Activated CD4-positive, alpha-beta T cell treated with anti-CD3 and anti-CD28 coated beads, Interleukin-2, Interleukin-4, amounts not matched to agents 100 ng/mL and 50 ng/mL, durations not matched to agents 16 hours and 8 hours (primary cell): ENCODE measurements at regions not wholly inside any gene's neighbourhood (a gene's known extent, or its start where the extent isn't known, plus 50 kb on each side); places are given as distances from the start of the nearest gene placed in this dataset.
"Not testable (repeated sequence)": the region's sequence is repeated elsewhere in the genome, so short reads cannot be mapped to it uniquely, and the experiment has no call there.

Source experiments
- DNase-seq: peaks from one replicate; pipeline ENCODE4 v3.0.0-alpha.2; 2020; ENCODE audit warnings: low spot score

DNA sequence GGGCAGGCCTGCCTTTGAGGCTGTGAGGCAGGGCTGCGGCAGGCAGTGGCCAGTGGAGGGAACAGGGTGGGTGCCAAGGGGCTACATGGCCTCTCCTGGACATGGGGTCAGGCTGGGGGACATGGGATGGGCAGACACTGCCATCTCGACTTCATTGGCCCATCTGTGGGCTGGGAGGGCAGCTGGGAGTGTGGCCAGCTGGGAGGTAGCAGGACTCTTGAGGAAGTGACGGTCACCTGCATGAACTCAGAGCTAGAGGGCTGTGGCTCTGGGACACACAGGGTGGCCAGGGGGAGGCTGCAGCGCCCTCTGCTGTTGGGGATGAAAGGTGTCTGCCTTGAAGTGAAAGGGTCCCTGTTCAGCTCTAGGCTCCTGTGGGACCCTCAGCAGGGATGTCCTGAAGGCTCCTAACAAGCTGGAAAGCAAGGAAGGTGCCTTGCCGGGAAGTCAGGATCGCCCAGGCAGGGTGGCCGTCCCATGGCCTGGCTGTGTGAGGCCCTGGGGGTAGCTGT, 244.0 kb downstream of the ANKRD30B start:
- DNase-seq = not testable (repeated sequence)

- not testable (repeated sequence) for DNase-seq
Measured at GRCh38 chr18:14992758-14993157, 244.8 kb downstream of the ANKRD30B start.

DNA sequence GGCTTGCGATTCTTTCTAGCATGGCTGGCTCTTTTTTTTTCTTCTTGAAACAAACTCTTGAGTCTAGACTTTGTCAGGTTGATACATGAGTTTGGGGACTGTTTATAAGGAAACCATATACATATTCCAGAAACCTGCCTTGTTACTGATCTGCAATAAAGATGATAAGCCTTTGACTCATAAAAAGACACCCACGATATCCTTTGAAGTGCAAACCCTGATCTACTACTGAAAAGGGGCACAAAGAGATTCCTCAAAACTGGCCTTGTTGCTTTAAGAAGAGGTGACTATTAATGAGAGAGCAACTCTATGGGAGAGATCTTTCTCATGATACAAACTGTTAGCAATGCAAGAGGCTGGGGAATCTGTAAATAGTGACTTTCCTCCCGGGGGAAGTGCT, 247.1 kb downstream of the ANKRD30B start:
- not testable (repeated sequence) for DNase-seq

DNA sequence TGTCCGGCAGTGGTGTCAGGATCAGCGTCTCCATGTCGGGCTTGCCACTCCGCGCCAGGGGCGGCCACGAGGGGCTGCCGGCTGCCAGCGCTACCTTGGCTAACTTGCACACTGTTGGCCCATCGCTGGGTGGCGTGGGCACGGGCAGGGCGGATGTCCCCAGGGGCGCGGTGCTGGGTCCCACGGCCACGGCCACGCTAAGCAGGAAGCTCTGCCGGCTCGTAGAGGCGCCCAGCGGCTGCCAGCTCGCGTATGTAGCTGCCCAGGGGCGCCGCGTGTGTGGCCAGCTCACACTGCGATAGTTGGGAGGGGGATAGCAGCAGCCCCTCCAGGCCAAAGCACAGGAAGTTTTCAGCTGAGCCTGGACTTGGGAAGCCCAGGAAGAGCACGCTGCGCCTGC, 249.4 kb downstream of the ANKRD30B start:
- no peak for DNase-seq

DNA sequence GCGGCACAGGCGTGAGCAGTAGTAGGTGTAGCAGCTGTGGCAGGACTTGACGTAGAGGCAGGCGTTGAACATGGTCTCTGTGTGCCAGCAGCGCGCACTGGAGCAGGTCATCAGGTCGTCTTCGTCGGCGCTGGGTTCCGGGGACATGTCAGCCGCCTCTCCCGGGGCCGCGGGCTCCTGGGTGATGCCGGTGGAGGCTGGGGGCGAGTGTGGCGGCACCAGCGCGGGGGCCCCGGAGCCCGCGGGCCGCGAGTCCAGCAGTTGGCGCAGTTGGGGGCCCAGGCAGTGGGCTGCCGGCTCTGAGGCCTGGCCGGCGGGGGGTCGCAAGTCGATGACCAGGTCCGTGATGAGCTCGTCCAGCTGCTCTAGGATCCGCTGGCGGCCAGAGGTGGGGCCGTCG, 249.9 kb downstream of the ANKRD30B start:
- not testable (repeated sequence) for DNase-seq

DNA sequence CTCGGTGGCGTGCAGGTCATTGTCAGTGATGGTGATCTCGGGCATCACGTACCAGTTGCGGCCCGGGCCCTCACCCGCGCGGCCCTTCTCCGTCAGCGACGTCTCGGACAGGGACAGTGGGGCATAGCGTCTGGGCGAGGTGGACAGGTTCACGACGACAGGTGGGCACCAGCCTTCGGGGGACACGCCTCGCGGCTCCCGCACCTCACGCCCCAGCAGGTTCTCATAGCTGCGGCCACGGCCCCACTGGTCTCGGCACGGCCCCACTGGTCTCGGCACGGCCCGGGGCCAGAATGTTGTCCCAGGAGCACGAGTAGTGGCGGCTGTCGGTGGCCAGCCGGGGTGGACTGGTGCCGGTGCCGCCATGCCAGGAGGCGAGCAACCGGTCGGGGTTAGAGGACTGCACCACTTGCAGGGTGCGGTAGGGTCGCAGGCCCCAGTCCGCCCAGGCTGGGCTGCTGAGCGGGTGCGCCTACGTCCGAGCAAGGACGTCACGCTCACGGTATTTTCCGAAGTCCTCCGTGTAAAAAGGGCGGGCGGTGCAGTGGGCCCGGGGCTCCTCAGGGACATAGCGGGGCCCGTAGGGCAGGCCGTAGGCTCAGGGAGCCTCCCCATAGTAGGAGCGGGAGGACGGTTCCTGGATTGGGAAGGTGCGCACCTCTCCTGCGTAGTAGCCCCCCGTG, 250.5 kb downstream of the ANKRD30B start:
- DNase-seq = not testable (repeated sequence)

GRCh38 chr18:14999085-14999975, 251.4 kb downstream of the ANKRD30B start:
- no peak for DNase-seq

- DNase-seq = not testable (repeated sequence)
Measured at GRCh38 chr18:15000119-15001037, 252.4 kb downstream of the ANKRD30B start.

DNA sequence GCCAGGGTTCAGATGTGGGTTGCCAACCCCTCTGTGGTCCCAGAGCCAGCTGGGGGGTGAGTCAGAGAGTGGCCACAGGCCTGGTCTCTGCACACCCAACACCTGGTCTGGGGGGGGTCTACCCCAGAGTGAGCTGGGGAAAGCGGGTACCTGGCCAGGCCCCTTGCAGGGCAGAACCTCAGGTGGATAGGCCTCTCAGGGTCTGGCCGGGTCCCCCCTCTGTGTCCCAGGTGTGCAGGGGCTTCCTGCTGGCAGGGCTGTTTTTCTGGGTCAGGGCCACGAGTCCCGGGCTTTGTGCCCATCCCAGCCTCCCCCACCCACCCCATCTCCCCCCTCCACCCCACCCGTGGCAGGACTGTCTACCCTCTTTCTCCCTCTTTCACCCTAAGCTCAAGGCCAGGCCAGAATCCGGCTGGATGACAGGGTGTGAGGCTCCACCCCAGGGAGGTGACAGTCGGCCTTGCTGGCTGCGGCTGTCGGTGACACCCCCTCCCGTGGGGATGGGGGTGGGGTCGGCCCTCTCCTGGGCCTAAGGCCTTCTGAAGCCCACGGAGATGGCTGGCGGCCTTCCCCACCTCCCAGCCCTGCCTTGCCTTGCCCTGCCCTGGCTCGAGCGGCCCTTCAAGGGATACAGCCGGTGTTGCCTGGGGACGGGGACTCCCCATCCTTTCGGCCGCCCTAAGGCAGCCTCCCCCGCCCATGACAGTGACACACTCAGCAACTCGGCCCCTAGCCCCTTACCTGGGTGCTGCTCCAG, 253.2 kb downstream of the ANKRD30B start:
- not testable (repeated sequence) for DNase-seq

DNA sequence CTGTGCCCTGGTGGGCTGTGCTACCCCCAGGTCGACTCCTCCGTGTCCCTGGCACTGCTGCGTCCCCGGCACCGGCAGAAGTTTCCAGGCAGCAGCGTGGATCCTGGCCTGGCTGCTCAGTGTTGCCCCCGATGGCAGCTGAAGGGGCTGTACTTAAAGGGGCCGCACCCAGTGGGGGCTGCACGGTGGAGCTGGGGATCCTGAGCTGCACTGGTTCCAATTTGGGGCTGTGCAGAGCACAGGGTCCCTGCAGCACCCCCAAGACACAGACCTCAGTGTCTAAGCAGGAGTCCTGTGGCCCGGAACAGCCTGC, 253.8 kb downstream of the ANKRD30B start:
- DNase-seq = not testable (repeated sequence)

GRCh38 chr18:15002765-15003164, 254.8 kb downstream of the ANKRD30B start:
- not testable (repeated sequence) for DNase-seq

GRCh38 chr18:15003231-15003630, 255.3 kb downstream of the ANKRD30B start:
- not testable (repeated sequence) for DNase-seq

- not testable (repeated sequence) for DNase-seq
Measured at GRCh38 chr18:15003636-15004269, 255.8 kb downstream of the ANKRD30B start.

GRCh38 chr18:15004270-15004973, 256.4 kb downstream of the ANKRD30B start:
- not testable (repeated sequence) for DNase-seq

GRCh38 chr18:15005313-15006130, 257.6 kb downstream of the ANKRD30B start:
- DNase-seq = no peak

GRCh38 chr18:15006616-15007015, 258.6 kb downstream of the ANKRD30B start:
- not testable (repeated sequence) for DNase-seq

DNA sequence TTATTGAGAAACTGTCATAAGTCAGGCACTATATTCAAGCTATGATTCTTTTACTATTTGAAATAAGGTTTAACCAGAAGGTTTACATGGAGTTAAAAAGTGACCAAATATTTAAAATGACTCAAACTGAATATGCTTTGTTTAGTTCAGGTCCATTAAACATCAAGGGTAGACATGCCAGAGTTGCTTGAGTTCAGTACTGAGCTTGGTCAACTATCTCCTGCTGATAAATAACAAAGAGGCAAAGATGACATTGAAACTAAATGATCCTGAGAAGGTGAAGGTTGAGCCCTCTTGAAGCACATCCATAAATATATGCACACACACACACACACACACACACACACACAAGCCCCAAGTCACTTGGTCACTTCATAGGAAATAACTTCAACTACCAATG, 278.1 kb downstream of the ANKRD30B start:
- DNase-seq = not testable (repeated sequence)

GRCh38 chr18:15028037-15028436, 280.1 kb downstream of the ANKRD30B start:
- DNase-seq = not testable (repeated sequence)

DNA sequence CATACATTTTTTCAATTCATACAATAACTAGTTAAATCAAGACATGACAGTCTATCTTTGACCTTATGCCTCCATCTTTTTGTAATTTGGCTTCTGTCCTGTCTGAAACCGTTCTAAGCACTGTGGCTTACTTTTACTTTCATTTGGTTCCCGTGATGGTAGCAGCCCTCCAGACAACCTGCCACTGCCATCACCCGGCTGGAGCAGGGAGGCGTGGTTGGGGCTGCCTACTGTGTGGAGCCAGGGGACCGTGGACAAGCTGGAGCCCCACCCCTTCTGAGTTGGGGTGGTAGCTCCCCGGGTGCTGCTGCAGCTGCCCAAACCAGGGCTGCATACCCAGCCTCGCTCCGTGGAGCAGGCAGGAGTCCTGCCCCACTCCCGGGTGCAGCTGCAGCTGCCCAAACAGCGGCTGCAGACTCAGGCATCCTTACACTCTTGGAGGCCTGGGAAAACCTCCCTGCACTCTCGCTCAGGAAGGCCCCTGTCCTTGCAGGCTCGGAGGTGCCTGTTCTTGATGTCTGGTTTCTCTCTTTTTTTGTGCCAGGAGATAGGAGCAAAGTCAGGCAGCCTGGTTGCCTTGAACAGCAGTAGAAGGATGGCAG, 312.4 kb downstream of the ANKRD30B start:
- DNase-seq = not testable (repeated sequence)
